Forelimb muscle (tissue), 1 donor: ENCODE measurements at regions not wholly inside any gene's neighbourhood (a gene's known extent, or its start where the extent isn't known, plus 50 kb on each side); places are given as distances from the start of the nearest gene placed in this dataset.

ENCODE experiments used
- DNase-seq: peaks from one replicate; pipeline ENCODE4 v3.0.0-alpha.2; 2013; ENCODE audit warnings: low read depth

DNA sequence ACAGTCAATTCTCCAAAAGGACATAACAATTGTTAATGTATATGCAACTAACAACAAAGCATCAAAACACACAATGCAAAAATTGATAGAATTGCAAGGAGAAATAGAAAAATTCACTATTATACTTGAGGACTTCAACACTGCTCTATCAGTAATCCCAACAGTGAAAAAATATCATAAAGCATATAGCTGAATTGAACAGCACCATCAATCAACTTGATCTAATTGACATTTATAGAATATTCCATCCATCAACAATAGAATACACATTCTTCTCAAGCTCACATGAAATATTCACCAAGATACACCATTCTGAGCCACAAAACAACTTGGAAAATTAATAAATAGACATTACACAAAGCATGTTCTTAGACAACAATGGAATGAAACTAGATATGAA, 60.1 kb upstream of the ASXL3 start:
- no peak for DNase-seq

- DNase-seq = no peak
These were observed 65.0 kb upstream of the ASXL3 start for GRCh38 chr18:33513027-33513426.

DNA sequence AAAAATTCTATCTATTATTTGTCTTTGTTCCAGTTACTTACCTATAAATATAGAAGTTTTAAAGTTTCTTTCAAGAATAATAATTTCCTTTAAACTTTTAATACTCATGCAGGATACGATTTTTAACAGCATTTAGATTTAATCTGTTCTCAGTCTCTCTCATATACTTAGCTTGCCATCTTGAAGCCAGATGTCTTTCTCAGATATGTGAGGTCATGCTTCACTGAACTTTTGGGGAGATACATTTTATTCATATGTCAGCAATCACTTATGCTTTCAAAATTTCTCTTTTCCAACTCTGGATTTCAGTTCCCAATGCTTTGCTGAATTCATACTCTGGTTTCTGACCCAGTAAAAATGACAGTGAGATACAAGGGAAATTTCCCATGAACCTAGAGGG, 66.5 kb upstream of the CCDC178 start:
- no peak for DNase-seq

- DNase-seq = no peak
These were observed 65.3 kb upstream of the CCDC178 start for GRCh38 chr18:33505798-33506197.

DNA sequence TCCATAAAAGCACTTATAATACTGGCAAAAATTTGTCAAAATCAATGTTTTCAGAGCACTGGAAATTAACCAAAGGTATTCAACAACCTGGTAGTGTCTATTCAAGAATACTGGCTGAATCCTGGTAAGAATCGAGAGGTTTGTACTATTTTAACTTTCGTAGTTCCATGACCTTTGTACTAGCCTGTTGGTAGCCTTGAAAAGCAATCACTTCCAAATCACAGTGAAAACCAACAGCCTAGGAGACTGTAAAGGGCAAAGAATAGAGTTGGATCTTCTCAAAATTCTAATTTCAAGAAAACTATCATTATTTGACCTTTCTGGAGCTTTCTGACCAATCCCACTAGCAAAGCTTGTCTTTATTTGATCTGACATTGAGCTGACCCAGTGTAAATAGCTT, 64.8 kb upstream of the CCDC178 start:
- DNase-seq = no peak

DNA sequence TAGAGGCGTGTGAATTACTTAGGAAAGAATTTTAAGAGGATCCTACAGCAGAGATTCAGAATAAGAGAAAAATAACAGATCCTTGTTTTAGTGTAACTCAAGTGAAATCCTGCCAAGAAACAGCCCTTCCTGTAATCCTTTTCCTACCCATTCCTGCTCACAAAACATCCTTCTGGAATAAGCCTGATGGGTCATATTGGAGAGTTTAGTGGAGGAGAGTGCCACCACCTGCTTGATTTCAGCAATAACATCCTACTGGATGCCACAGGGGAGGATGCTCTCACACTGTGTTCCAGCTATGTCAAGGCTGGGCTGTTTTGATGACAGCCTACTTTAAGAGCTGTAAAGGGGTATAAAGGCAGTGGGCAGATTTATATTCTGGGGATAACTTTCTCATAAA, 54.8 kb upstream of the CCDC178 start:
- DNase-seq = peak; percentile 19
